Activated CD8-positive, alpha-beta memory T cell treated with anti-CD3 and anti-CD28 coated beads for 4 hours (primary cell): ENCODE measurements at regions not wholly inside any gene's neighbourhood (a gene's known extent, or its start where the extent isn't known, plus 50 kb on each side); places are given as distances from the start of the nearest gene placed in this dataset.

Experiments used
- DNase-seq, 2 donors: peaks; one replicate each; pipeline ENCODE4 v3.0.0-alpha.2; 2020; ENCODE audit warnings: low read depth in 2 of 2

DNA sequence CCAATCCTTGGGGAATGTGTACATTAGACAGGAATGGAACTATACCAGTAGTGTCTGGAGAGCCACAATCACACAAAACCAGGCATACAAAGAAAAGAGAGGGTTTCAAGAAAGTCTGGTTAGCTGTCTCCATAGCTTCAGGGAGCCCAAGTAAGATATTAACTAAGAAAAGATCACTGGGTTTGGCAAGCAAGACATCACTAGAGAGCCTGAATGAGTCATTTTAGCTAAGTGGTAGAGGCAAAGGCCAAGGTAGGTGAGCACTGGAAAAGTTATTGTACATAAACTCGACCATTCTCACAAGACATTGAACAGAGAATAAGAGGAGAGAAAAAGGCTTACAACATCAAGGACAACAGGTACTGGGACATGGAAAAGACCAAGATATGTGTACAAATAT is 143.8 kb upstream of the ARL4C start:
- no peak for DNase-seq

DNA sequence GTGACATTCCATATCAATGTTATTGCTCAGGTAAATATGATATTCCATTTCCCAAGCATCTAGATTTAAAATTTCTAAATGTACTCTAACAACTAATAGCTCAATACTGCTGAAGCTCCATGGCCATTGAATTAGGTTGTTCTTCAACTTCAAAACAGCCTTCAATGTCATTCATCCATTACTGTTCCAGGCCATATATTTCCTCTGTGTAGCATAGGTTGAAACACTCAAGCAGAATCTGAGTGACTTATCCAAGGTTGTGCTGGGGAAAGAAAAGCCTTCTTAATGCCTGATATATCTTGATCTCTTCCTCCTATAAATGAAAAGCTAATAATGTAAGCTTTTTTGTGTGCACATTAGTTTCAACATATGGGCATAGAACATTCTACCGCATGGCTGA is 142.1 kb upstream of the ARL4C start:
- no peak for DNase-seq

DNA sequence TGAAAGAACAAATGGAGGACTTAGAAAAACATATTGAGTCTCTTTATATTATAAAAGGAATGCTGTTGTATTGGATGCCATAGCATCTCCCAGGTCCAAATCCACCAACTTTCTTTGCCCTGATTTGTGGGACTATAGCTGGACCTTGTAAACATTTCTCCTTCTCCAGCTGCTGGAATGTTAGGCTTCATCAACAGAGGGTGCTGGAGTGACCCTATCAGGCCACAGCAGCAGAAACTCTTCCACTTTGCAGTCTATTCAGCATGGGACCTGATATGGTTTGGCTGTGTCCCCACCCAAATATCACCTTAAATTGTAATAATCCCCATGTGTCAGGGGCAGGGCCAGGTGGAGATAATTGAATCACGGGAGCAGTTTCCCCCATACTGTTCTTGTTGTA is 138.4 kb upstream of the ARL4C start:
- DNase-seq: no peak

DNA sequence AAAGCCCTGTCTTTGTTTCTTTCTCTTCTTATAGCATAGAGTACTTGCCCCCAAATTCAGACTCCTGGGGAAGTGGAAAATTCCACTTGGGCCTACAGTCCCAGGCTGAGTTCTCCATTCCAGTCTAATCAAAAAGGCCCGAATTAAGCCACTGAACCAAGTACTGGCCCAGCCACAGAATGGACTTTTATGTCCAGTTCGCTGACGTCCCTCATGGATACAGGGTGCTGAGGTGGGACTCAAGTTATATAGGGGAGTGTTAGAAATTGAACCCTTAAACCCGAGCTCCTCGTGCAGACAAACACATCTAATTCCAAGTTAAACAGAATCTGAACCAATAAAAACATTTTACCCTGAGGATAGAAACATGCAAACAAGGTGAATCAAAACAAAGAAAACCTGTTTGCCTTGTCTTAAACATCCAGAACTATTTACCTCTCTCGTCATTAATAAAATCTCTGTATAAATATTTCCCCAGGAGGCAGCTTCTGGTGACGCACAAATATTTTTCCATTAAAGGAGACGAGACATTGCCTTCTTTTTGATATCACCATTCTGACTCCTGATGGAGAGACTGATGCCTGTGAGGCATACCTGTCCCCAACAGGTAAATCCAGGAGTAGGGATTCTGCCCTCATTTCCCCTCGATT is 136.8 kb upstream of the ARL4C start:
- DNase-seq: no peak

DNA sequence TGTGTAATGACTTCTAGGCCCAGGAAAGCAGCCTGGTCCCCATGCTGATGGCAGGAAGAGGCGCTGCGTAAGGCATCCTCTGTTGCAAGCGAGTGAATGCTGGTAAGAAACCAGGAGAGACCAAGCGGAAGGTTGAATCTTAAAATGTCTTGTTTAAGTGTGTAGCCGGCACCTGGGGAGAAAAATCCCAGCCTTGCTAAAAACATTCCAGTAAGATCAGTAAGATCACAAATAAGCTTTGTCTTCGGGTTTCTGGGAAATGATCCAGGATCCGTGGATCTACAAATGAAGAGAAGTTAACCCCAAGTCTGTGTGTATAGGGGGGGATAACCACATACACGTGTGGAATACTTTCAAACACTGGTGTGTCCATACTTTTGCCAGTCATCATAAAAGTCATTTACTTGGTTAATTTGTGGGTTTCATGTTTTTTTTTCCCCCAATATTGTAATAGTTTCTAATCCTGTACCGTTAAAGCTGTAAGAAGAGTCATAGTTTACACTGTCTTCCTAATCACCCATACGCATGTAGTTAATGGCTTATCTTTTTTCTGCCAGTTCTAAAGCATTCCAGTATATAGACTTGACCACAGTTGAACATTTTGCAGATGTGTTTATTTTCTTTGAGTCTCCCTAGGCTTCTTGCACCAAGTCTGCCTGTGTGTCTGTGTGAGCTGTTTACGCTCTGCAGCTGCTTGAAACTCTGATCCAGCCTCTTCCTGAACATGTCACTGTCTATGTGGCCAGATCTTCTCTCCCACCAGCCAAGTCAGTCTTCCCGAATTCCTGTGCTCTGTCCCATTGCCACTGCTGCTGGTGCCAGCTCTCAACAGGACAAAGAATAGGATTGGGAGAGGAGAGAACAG is 135.9 kb upstream of the ARL4C start:
- DNase-seq: no peak

DNA sequence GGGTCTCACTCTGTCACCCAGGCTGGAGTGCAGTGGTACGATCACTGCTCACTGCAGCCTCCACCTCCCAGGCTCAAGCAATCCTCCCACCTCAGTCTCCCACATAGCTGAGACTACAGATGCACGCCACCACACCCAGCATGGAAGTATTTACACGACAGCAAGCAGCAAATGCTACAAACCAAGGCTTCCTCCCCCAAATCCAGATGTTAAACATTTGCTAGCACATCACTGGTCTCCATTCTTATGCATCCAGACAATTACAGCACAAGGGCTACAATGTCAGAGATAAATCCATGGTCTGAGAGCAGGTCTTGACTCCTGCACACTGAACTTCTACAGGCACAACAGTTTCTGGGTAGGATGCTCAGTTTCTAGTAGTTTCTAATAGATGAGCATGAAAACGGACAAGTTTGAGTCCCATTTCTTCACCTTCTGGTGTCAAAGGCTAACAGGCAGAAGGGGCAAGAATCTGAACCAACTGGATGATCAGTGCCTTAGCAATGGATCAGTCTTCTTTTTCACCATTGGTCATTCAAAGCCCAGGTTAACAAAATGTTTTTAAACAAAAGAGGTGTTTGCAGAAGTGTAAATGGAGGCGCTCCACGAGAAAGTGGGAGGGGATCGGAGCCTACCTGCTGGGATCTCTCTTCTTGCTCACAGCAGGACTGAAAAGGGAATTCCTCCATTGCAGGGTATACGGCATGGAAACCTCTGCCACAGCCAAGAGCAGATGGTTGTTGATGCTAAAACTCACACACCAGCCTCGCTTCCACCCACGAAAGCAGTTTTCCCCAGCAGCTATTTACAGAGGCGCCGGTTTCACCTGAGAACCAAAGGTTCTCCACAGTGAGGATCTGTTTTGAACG is 135.0 kb upstream of the ARL4C start:
- no peak for DNase-seq

DNA sequence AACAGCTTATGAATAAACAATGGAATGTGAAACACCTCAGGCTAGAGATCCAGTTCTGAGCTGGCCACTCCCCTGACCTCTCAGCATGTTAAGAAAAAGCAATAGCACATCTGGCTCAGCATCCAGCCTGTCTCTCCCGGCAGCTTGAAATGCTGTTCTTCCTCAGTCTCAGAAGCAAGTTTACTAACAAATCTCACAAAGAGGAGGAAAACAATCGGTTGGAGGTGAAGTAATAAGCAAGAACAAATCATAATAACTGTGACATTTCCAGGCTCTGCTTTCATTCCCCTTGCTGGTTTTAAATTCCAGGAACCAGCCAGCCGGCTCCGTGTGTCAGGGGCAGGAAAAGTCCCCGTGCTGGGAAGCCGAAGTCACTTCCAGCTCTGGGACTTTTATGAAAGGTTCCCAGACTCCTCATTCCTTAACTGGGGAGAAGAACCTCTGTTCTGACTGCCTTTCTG is 133.9 kb upstream of the ARL4C start:
- no peak for DNase-seq

DNA sequence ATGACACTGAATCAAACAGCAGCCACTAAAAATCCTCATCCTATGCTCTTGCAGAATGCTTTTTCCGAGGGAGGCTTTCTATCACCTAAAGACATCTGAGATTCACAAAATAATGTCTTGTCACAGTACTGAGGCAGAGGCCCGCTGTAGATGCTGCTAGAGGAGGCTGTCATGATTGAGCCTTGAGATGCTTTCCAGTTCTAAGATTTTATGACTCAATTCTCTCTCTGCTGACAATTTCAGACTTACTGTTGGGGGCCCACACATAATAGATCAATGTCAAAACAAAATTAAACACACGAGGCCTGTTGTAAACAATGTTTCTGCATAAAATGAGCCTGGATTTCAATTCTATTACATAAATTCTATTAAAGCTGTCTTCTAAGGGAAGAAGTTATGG is 132.7 kb upstream of the ARL4C start:
- DNase-seq: no peak

DNA sequence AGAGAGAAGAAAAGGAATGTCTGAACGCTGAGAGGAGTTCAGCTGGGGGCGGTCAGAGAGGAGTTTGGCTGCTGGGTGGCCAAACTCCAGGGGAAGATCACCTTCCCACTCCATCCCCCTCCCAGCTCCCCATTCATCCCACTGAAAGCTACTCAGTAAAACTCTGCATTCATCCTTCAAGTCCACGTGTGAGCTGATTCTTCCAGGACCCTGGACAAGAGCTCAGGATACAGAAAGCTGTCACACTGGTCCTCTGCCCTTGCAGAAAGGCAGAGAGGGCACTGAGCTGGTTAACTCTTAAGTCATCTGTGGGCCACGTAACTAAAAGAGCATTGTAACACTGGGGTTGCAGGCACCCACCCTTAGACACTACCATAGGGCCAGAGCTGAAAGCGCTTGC is 132.1 kb upstream of the ARL4C start:
- no peak for DNase-seq

DNA sequence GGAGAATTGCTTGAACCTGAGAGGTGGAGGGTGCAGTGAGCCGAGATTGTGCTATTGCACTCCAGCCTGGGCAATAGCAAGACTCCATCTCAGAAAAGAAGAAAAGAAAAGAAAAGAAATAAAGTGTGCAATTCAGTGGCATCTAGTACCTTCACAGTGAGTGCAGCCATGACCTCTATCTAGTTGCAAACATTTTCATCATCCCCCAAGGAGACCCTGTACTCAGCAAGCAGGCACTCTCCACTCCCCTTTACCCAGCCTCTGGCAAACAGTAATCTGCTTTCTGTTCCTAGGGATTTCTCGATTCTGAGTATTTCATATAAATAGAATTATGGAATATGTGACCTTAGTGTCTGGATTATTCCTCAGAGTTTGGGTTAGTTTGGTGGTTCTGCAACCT is 130.4 kb upstream of the ARL4C start:
- DNase-seq: no peak

DNA sequence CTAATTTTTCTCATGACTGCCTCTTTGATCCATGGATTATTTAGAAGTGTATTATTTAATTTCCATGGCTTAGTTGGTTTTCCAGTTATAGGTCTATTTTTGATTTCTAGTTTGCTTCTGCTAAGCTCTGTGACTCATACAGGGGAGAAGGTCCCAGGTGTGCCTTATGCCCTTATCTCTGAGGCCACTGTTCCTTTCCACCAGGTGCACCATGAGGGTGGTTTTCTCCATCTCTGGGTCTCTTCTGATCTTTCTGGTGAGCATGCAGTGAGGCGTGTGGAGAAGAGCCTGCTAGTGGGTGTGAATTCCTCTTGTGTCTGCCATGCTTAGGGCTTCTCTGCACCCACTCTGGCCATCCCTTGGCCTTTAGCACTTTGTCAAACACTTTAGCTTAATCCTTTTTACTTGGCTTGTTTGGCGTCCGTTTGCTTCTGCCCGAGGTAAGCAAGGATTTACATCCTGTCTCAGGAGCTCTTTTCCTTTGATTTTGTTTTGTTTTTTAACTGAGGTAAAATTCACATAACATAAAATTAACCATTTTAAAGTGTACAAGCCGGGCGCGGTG is 129.8 kb upstream of the ARL4C start:
- DNase-seq: no peak

DNA sequence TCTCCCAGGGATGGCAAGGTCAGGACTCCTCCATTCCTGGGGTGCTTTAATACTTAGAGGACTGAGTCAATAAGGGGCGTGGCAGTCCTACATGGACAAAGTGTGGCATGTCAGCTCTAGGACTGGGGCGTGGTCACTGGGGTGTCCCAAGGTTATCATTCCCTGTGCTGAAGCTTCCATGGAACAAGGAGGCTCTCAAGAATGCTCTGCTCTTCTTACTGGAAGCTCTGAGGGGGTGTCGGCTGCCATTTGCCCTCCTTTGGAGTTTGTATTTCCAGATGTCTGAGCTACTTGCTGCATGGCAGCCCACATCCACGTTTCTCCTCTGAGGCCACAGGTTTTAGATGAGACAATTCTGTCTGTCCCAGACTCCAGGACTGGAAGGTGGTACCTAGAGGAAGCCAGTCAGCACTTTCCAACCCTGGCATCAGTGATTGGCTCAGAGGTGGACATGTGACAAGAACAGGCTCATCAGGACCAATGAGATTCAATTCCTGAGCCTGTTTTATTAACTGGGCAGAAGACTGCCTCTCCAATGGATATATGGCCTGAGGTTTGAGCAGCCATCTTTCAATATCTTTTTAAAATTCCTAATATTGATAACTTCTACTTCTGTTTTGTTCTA is 128.9 kb upstream of the ARL4C start:
- DNase-seq: no peak

DNA sequence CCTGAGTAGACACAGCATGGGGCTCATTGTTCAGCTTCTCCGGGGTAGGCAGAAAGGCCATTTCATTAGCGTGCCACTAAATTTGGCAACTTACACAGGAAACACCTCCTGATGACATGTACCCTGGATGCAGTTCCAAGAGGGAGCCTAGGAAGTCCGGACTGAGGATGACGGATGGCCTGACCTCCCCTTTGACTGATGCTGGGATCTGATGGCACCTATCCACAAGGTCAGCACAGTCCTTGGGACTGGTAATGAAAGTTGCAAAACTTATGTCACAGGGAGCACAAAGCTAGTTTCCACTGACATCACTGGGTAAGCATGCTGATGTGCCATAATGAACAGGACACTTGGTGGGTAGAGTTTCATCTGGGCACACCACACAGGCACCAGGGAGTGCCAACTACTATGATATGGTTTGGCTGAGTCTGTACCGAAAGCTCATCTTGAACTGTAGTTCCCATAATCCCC is 126.7 kb upstream of the ARL4C start:
- DNase-seq: no peak

DNA sequence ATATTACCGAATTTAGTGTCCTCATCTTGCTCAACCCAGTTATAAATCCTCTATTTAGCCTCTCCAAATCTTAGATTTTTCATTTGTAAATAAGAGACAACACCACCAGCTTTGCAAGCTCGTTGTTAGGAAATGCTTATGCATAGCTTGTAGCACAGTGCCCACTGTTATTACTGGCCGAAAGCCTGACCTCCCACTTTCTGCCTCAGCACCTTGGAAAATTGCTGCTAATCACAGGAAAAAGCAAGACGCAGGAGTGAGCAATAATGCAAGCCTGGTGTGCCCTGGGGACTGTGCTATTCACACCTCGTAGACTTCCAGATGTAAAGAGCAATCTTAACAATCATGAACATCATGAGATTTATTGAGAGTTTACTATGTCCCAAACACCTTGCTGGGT is 124.2 kb upstream of the ARL4C start:
- no peak for DNase-seq

DNA sequence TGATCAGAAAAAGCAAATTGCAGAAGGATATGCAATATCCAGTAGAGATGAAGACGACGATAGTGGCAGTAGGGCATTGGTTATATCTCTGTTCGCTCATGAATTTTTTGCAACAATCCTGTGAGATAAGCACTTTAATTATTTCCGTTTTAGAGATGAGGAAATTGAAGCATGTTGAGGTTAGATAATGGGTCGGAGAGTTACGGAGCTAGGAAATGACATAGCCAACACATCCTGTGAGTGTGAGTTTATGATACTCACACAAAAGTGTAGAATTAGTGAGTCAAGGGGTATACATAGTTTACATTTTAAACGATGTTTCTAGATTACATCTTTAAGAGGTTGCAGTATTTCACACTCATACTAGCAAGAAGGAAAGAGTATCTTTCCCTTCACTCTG is 123.1 kb upstream of the ARL4C start:
- no peak for DNase-seq

DNA sequence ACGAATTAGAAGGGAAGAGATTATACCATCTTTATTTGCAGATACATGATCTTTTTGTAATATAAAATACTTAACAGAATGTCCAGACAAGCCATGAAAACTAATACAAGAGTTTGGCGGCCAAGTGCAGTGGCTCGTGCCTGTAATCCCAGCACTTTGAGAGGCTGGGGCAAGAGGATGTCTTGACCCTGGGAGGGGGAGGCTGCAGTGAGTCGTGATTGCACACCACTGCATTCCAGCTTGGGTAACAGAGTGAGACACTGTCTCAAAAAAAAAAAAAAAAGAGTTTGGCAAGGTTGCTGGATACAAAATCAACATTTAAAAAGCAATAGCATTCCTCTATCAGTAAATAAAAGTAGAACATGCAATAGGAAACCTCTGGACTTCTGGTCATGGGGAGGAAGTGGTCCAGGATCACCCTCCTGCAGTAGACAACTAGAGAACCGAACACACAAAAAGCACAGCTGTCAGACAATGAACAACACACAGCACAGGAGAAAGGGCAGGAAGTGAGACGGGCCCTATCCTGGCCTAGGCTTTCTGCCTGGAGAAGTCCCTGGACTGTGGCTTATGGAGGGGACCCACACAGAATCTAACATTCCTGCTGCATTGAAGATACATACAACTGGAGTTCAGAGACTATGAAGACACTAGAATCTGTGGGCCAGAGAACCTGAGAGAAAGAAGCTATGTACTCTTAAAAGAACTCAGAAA is 118.9 kb upstream of the ARL4C start:
- no peak for DNase-seq

DNA sequence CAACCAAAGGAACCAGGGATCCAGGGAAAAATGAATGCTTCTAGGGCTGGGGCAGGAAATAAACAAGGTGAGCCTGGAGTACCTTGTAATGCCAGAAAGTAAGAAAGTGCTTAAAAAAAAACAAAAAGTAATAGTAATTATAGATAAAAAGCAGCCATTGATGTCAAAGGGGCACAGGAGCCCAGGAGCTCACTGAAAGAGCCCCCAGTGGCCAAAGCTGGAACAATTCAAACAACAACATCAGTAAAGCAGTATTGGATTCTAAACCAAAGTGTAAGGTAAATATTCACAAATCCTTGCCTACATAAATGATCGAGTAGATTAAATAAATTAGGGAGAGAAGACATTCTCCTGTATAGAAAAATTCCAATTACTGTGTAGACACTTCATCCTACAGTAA is 114.3 kb upstream of the ARL4C start:
- DNase-seq: no peak

DNA sequence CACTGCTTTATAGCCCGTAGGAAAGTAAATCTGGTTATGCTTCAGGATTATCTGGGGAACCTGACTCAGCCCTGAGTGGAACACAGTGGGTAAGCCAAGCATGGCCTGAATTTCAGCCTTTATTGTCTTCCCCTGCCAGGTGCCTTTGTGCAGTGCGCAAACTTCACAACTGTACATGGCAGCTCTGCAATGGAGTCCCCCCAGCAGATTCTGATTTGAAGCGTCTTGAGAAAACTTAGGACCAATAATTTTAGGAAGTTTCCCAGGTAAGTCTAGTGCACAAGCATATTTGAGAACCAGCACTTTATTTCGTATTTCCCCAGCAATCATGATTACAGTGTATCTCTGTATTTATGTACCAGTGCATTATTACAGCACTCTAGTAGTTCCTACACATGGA is 112.1 kb upstream of the ARL4C start:
- DNase-seq: no peak

DNA sequence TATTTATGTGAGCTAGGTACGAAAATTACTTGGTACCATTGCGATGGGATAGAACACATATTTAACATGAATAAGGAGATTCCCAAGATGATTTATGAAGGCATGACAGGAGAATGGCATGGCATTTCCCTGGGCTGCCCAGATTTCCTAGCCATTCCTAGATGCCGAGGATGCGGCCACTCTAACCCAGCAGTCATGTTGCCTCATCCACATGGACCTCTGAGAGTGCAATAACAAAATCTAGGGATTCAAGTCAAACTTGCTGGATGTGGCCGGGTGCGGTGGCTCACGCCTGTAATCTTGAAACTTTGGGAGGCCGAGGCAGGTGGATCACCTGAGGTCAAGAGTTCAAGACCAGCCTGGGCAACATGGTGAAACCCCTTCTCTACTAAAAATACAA is 110.8 kb upstream of the ARL4C start:
- DNase-seq: no peak

DNA sequence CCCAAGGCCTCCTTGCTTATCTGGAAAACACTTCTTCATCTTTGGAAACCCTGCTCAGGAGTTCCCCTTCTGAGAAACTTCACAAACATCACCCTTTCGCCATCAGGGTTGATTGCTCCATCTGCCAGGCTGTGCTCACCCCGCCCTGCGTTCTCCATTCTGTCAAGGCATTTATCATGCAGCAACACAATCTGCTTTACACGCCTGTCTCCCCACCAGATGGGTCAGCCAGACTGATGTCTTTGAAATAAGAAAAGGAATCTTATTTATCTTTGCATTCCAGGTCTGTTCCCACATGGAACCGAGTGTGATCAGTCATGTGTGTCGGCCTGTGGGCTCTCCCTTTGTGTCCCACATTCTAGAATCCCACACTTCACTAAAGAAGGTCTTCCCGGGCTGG is 110.0 kb upstream of the ARL4C start:
- DNase-seq: no peak

DNA sequence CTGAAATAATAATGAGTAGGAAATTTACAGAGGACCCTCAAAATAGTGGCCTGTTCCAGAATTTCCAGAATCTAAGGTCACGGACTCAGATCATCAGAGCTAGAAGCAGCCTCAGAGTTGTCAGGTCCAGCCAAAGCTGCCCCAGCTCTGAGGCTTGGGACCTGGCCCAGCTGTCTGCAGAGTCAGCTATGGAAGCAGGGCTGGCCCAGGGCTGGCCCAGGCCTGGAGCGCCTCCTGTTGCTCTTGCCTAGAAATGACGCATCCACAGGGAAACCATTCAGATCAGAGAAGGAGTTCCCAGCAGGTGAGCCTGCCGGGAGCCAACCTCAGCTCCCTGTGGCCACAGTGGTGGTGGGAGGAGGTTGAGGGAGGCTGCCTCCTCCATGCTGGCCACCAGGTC is 106.7 kb upstream of the ARL4C start:
- DNase-seq: no peak
